HG03460 (cell line): ENCODE measurements at regions not wholly inside any gene's neighbourhood (a gene's known extent, or its start where the extent isn't known, plus 50 kb on each side); places are given as distances from the start of the nearest gene placed in this dataset.

ENCODE experiments used
- ATAC-seq: cut with Tn5 transposase; IDR thresholded peaks from one replicate; pipeline ENCODE4 v1.9.1; 2021; ENCODE audit not compliant: unreplicated experiment

DNA sequence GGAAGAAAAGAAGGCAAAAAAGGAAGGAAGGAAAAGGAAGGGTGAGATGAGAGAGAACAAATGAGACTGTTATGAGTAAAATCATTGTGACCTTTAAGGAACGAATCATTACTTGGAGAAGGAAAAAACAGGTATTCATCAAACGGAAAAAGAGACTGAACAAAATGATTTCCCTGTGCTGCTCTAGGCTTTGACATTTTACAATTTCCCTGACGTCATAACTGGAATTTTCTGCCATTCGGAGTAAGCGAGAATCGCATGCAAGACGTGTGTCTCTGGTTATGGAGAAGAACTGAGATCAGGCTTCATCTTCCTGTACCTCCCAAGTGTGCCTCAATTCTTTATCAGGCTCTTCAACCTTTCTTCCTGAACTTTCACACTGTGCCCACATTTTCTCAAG, 534.7 kb upstream of the KLHL29 start:
- no peak for ATAC-seq

DNA sequence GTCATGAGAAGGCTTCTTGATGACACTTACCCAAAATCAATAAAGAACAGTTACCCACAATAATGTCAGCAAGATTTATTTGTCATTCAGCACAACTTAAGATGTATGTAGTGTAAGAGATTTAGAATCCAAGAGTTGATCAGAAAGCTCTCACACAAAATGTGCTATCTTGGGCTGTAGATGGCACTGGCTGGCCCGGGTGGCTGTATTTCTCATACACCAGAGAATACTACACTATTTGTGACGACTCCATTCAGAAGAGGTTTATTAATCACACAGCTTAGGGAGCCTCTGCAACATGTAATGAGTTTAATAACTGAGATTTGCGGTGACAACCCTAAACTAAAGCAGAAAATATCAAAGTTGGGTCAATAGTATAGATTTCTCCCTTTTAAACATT, 530.4 kb upstream of the KLHL29 start:
- no peak for ATAC-seq

DNA sequence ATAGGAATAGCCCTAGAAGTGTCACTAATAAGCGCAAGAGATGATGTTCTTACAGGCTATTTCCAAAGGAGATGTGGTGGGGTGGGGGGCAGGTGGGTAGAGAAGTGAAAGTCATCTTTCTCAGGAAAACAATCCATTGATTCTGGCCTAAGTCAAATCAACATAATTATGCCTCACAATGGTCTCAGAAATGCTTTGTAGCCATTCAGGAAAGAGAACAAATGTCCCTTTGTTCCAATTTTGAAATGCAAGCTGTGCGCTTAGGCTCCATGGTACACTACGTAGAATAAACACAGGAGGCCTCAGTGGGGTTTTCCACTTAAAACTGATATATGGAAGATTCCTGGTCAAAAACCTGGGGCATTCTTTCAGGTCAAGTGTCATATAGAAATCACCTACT, 529.9 kb upstream of the KLHL29 start:
- no peak for ATAC-seq

DNA sequence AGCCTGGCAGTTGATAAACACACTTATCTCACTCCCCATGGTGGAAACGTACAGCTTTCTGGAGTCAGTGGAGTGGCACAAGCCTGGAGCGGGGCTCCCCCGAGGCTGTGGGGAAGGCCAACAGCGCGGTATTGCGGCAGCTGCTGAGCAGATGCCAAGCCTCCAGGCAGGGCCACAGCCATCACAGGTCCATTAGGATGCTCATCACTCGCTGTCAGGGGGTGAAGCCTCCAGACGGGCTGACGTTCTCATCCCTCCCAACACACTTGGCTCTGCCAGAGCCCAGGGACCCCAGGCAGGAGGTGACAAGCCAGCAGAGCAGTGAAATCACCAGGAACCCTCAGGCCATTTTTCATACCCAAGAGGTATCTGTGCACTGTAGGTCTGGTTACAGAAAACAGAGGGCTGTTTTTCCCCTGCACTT, 529.2 kb upstream of the KLHL29 start:
- no peak for ATAC-seq

DNA sequence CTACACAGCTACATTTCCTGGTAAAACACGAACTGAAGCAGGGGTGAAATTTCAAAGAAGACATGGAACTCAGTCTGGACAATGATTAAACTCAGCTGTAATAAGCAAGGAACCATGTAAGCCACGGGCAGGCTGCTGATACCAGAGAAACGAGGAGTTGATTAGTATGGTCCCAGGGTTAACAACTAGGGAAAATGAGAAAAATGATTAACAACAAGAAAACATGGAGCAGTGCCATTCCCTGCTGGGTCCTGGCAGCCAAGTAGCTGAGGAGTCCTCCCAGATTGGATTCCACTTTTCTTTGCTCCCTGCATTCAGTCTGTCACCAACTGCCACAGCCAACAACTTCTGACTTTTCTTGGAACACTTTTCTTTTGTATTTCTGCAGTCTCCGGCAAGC, 517.0 kb upstream of the KLHL29 start:
- no peak for ATAC-seq

DNA sequence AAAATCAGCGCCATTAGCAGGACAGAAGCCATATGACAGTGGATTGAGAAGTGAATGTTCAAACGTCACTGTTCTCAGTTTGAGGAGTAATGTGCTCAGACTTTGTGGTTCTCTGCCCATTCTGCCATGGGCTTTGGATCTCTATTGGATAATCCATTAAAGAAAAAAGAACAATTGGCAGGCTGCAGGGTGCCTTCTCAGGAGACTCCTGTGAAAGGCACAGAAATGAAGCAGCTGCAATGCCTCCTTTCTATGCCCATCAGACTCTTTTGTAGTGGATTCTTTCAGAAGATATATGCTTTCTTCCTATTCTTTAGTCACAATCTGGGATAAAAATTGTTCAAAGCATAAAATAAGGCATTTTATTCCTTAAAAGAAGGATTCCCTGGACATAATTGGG, 506.9 kb upstream of the KLHL29 start:
- no peak for ATAC-seq

DNA sequence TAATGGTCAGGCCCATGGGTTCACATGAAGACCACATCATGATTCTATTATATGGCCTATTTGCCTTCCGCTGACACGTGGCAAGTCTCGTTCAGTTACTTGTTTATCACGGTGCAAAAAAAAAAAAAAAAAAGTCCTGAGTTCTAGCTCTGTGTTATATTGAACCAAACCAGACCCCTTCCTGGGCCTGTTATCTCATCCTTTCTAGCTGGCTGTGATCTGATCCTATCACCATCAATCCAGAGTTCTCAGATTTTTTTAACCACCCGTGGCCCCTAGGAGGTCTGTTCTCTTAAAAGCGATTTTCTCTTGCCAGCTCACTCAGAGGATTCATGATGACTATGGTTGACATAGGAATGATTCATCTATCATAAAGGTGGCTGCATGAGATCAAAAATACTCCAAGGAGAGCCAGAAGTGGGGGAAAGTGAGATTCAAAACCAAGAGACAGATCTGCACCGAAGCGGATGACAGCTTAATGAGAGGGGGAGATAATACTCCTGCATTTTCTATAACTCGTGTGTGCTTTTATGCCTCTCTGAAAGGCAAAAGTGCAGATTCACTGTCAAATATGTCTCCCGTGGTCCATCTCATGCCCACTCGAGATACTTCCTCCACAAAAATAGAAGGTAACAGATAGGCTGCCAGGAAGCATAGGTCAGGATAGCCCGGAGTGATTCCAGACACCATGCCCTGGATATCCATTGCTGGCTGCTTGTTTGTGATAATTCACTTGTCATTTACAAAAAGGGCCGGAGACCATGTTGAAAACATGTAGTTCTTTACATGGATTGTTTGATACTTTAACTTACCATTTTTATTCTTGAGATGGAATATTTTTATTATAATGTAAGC, 505.7 kb upstream of the KLHL29 start:
- ATAC-seq = no peak

DNA sequence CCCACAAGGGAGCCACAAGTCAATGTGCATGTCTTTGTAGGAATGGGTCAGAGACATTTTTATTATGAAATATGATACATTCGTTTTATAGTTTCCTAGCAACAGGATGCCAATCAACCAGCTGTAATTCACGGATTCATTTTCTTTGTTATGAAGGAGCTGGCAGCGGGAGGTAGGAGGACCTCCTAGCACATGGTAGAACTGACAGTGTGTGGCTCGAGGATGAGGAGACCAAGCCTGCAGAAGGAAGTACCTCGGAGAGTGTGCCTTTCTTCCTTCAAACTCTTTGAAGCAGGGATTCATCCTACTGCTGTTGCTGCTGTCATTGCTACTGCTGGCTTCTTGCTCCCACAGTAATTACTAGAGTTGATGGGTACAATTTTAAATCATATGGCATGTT, 504.8 kb upstream of the KLHL29 start:
- no peak for ATAC-seq

DNA sequence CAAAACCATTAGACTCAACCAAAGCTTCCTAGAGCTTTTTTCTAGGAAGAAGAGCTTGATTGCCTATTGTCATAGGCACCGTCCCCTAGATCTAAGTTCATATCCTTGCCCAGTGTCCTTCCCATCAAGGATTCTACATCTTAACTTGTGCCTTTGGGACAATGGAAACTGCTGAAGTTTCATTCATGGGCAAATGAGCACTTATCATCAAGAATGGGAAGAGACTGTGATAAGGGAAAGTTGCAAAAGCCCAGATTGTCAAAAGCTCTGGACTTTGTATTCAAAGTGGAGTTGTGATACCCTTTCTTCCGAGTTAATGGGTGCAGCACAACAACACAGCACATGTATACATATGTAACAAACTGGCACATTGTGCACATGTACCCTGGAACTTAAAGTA, 503.0 kb upstream of the KLHL29 start:
- ATAC-seq = no peak

DNA sequence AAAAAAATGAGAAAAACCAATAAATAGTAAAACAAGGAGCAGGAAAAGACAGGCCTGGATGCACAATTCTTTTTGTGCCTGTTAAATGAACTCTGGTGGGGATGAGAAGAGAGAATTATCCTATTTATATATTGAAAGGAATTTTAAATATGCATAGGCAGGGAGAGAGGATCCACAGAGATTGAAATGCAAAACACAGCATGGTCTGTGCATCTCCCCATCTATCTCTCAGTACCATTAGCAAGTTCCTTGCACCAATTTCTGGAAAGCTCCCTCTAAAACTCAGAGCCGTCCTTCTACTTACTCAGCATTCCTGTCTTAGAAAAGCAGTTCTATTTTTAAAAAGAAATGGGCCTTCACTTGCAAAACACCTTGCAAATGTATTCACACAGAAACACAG, 502.3 kb upstream of the KLHL29 start:
- no peak for ATAC-seq

DNA sequence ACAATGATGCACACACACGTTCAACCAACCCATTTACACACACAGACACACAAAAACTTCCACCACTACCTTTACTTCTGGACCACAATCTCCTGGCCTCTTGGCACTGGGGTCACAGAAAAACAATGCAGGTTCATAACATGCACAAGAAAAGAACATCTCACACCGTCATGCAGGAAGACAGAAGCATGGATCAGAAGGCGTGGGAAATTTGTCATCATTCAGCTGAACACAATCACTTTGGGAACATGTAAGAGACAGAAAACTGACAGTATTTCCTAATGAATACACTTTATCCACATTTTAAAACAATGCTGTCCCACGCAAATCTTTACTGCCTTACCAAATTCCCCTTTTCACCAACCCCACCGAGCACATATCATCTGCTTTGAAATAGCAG, 501.9 kb upstream of the KLHL29 start:
- no peak for ATAC-seq

DNA sequence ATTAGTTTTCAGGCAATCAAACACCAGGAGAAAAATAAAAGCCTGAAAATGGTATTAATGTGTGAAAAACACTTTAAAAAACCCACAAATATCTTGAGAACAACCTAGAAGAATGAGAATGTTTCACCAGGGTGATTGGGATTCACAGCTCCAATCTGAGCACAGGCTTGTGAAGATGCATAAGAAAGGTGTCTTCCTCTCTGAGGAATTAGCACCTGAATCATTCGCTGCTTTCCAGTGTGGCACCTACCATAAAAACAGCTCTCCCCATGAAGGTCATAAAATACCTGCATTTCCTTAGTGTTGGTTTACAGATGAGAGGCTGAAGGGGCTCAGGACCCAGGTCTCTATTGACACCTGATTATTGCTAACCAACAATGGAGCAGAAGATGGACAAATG, 499.7 kb upstream of the KLHL29 start:
- no peak for ATAC-seq

DNA sequence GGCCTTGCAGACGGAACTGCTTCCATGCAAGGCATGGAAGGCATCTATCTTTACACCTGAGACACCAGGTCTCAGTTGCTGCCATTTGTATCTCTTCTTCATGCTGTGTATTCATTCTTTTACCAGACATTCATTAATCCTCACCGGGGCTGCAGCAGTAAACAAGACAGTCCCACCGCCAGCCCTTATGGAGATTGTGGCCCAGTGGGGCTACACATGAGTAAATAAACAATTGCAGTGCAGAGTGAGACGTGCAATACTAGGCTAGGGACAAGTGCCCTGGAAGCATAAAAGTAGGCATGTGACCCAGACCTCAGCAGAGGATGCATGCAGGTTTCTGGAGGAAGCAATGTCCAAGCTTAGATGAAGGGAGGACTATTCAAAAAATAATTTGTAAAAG, 497.6 kb upstream of the KLHL29 start:
- ATAC-seq = no peak

DNA sequence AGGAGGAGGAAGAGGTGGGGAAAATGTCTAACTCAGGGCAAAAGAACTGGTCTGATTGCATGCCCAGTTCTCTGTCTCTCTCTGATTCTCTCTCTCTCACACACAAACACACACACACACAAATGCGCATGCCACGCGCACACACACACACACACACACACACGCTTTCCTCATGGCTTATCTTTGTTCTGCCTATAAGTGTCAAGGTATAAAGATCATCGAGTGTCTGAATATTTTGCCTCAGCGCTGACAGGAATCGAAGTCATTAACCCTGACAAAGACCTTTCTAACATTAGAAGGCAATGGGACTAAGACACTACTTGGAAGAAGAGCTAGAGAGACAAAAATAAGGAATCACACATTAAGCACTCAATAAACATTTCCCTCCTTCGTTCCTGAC, 497.1 kb upstream of the KLHL29 start:
- no peak for ATAC-seq

DNA sequence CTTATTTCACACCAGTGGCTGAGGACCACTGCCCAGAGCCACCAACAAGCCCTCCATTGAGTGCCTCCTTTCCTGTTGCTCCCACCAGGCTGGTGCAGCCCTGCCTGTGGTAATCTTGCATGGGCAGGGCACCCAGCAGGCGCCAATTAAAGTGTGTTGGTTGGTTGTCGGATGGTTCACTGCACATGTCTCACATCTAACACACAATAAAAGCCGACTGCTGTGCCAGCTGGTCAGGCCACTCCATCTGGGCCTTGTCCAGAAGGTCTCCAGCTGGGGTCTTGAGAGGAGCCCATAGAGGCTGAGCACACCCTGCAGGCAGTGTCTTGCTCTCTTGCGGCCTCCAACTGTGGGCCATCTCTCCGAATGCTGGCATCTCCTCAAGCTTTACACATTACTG, 494.8 kb upstream of the KLHL29 start:
- no peak for ATAC-seq

DNA sequence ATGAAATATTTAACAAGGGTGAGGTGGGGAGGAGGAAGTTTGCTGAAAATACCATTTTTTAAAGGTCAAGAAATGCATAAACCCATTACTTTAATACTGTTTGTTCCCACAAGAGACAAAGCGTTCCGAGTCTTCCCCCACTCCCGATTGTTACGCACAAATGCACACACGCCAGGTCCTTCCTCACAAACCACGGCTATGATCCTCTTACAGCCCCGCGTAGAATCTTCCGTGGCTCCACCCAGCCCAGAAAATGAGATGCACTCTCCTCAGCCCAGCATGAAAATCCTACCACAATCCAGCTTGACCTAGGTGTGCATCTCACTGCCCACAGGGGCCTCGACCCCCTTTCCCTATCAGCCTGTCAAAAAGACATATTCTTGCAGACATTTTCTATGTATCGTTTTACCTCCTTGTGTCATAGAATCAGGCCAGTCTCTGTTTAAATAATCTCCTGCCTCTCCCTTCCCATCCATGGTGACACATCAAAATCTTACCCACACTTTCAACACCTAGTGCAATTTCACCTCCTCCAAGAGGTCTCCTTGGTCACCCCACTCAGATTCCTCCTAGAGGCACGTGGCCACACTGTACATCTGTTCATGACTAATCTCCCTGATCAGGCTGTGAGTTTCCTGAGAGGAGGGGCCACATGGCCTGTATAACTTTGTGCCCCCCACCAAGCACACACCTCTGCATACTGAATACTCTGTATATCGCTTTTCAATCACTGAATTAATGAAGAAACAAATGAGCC, 491.0 kb upstream of the KLHL29 start:
- ATAC-seq = no peak

DNA sequence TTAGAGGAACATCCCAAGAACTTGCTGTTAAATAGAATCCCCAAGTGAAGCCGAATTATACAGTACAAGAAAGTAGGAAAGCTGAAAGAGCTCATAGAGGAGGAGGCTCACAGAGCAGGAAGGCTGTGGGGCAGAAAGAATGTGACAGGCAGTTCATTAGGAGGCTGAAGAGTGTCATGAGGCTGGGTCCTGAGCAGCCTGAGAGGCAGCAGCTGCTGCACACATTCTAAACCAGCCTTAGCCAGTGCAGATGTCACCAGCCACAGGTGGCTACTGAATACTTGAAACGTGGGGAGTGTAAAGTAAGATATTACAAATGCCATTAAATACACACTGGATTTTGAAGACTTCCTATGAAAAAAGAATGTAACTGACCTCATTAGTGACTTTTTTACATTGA, 490.2 kb upstream of the KLHL29 start:
- no peak for ATAC-seq

DNA sequence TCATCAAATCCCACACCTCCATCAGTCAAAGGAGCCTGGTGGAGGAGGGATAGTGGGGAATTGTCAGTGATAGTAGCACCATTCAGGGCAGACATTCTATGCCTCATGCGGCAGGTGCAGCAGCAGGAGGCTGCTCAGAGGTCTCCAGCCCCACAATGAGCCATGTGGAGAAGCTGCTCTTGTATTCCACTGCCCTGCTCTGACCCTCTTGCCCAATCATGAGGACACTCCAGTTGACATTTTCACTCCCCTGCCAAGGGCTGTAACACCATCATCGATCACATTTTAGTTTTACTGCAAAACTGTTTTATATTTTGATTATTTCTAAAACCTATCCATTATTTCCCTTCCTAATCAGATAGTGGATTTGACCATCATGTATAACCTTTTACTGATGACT, 487.6 kb upstream of the KLHL29 start:
- no peak for ATAC-seq

DNA sequence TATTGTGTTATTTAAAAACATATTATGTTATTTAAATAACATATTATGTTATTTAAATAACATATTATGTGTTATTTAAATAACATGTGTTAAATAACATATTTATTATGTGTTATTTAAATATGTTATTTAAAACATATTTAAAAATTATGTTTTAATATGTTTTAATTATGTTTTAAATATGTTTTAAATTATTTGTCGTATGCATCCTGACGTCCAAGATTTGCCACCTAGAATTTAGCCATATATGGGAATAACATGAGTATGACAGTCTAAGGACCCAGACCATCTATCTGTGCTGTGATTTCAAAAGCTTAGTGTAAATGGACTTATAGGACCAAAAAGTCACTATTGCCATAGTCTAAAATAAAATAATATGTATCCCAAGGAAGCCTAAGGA, 484.3 kb upstream of the KLHL29 start:
- no peak for ATAC-seq

DNA sequence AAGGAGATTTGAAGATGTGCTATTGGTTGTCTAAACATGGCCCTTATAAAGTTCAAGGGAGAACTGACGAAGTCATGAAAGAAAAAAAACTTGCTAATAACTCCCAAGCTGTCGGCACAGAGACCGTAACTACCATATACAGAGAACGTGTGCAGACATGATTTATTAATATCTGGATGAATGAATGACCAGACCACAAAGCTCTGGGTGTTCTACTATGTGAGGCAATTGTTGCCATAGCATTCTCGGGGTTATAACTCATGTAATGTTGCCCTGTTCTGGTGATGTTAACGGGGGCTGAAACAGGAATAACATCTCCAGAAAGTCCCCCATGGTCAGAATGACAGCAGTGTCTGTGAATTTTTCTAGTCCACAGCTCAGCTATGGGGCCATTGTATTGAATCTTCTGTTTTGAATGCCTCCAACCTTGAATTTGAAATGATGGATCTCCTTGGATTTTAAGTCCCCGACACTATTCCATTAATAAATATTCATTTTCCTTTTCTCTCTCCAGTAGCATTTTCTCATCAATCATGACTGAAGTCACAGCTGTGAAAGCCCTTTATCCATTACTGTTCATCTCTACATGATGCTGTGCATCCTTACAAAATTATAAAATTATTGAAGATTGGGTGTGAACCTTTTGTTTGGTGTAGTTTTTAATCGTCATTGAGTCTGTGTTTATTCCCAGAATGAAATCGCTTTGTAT, 483.4 kb upstream of the KLHL29 start:
- no peak for ATAC-seq

DNA sequence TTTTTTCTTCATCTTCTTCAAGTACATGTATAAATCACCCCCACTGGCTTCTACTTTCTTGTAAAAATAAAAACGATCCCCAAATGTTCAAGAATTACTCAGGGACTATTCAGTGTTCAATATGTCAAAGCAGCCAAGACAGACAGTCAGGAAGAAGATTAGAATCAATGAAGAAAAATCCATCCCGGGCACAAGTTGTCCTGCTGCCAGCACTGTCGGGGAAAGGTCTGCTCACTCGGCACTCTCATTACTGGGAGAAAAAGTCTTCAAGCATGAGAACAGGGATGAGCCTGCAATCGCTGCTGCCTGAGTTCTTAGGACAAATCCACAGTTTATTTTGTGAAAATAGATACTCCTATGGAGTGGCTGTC, 482.8 kb upstream of the KLHL29 start:
- no peak for ATAC-seq

DNA sequence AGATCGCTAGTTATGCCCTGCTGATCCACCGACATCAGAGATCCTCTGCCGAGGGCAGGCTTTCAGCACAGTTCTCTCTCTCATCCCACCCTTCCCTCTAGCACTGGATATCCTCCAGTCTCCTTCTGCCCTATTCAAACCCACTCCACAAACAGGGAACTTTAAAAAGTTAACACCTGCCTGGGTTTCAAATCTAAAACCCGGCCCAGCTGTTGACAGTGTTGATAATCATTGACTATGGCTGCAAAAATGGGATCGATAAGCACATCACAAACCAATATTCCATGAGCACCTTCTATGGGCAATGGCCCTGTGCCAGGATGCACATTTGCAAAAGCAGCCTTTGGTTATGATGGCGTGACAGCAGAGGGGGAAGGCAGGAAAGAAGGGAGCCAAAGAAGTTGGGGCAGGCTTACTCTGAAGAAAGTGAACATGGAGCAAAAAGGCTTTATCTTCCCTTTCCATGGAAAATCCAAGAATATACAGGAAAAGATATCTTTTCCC, 482.3 kb upstream of the KLHL29 start:
- ATAC-seq = no peak
